Tibial nerve (tissue), 4 donors: ENCODE measurements at regions not wholly inside any gene's neighbourhood (a gene's known extent, or its start where the extent isn't known, plus 50 kb on each side); places are given as distances from the start of the nearest gene placed in this dataset.

Experiments used
- CTCF ChIP-seq, 5 experiments: fragments of 200-600 bp in 3 of 5; fragments of 450-650 bp in 2 of 5; sonication (generic) in 3 of 5; IDR thresholded peaks; one replicate each; pipeline ENCODE4 v1.5.1; 2016 to 2019; ENCODE audit warnings: antibody characterized with exemption in 5 of 5, mild to moderate bottlenecking in 3 of 5, moderate library complexity in 2 of 5
- EP300 ChIP-seq, 2 donors: sonication (generic); formaldehyde crosslinking; IDR thresholded peaks; one replicate each; pipeline ENCODE4 v1.6.1; 2017; ENCODE audit warnings: antibody characterized with exemption in 2 of 2, mild to moderate bottlenecking in 1 of 2
- POLR2A ChIP-seq, 2 donors: fragments of 450-650 bp; IDR thresholded peaks; one replicate each; pipeline ENCODE4 v1.6.1; 2017; ENCODE audit warnings: antibody characterized with exemption in 2 of 2, mild to moderate bottlenecking in 2 of 2, moderate library complexity in 2 of 2

- TF ChIP-seq CTCF (IDR thresholded peaks at IDR 0.05) (no peak), EP300 (IDR thresholded peaks at IDR 0.05) (no peak), POLR2A (IDR thresholded peaks at IDR 0.05) (no peak)
These were observed 383.8 kb downstream of the ZFHX3 start for GRCh38 chr16:72664056-72664508.
